ENCODE measurements at regions not wholly inside any gene's neighbourhood (a gene's known extent, or its start where the extent isn't known, plus 50 kb on each side); places are given as distances from the start of the nearest gene placed in this dataset.

- no peak for TF ChIP-seq CTCF (IDR thresholded peaks at IDR 0.05)
- TF ChIP-seq POLR2A (IDR thresholded peaks at IDR 0.05): no peak
Observed at GRCh38 chr6:17033746-17034145, 68.1 kb upstream of the STMND1 start.
